ENCODE measurements at regions not wholly inside any gene's neighbourhood (a gene's known extent, or its start where the extent isn't known, plus 50 kb on each side); places are given as distances from the start of the nearest gene placed in this dataset.

GRCh38 chr12:88882662-88883061 lies 302.4 kb upstream of the KITLG start:
- TF ChIP-seq CTCF (IDR thresholded peaks at IDR 0.05) (no peak), POLR2A (IDR thresholded peaks at IDR 0.05) (no peak)

Data from ovary (tissue), 3 donors.